GM12878 (cell line): ENCODE measurements at regions not wholly inside any gene's neighbourhood (a gene's known extent, or its start where the extent isn't known, plus 50 kb on each side); places are given as distances from the start of the nearest gene placed in this dataset.

Experiments
- ATAC-seq: fragments of 200-7000 bp; cut with Tn5 transposase; 3 replicates; pipeline ENCODE4 v1.9.1; 2020; ENCODE audit warnings: mild to moderate bottlenecking, moderate library complexity
- BruUV-seq: library from RNA; stranded (reverse); fragments of 400-500 nt; replicated peaks from 2 replicates; lab custom pipeline; 2021; lab: Mats Ljungman, UMichigan
- CTCF ChIA-PET: fragments of 300-600 bp; sonication (Branson Sonifier 250); formaldehyde crosslinking; extraction: SDS; loops from one replicate; lab custom pipeline; 2021; ENCODE audit warnings: inconsistent platforms; lab: Yijun Ruan, JAX
- POLR2A ChIA-PET: fragments of 350-600 bp; formaldehyde crosslinking; extraction: SDS; loops from one replicate; lab custom pipeline; 2021; ENCODE audit warnings: inconsistent platforms; lab: Charles Lee
- RAD21 ChIA-PET: fragments of 300-600 bp; sonication (Branson Sonifier 250); formaldehyde crosslinking; loops from one replicate; lab custom pipeline; 2023; ENCODE audit warnings: antibody characterized with exemption; ENCODE audit not compliant: unreplicated experiment; lab: Charles Lee
- SMC1A ChIA-PET: fragments of 300-600 bp; sonication (Branson Sonifier 250); formaldehyde crosslinking; loops from one replicate; lab custom pipeline; 2023; ENCODE audit not compliant: unreplicated experiment, uncharacterized antibody; lab: Charles Lee
- DNase-seq: peaks from one replicate; pipeline ENCODE4 v3.0.0-alpha.2; 2011; ENCODE audit warnings: low read depth, low spot score
- FAIRE-seq: peaks from 3 replicates; lab custom pipeline; 2011; peaks lifted over from hg19 to GRCh38; lab: Jason Lieb, UNC
- H2AFZ ChIP-seq: 2 replicates; pipeline ENCODE4 v1.6.0; 2011; ENCODE audit warnings: low read depth, low read length, control low read depth; ENCODE audit not compliant: control insufficient read depth
- H3K27ac ChIP-seq: 2 replicates; pipeline ENCODE4 v1.5.1; 2011; ENCODE audit warnings: control low read depth; ENCODE audit not compliant: control insufficient read depth, insufficient read depth
- H3K27me3 ChIP-seq, 2 experiments: replicated peaks in 1 of 2; 2 replicates each; pipeline versions ENCODE4 v1.6.0 to v1.6.1; 2011; ENCODE audit warnings: low read length in 1 of 2; ENCODE audit not compliant: control insufficient read depth in 2 of 2, insufficient read depth in 2 of 2
- H3K36me3 ChIP-seq, 2 experiments: 2 replicates each; pipeline ENCODE4 v1.5.1; 2011; ENCODE audit warnings: low read length in 1 of 2; ENCODE audit not compliant: control insufficient read depth in 2 of 2, insufficient read depth in 2 of 2
- H3K4me1 ChIP-seq: 2 replicates; pipeline ENCODE4 v1.6.1; 2011; ENCODE audit warnings: mild to moderate bottlenecking, low read length, moderate library complexity, mixed read lengths; ENCODE audit not compliant: control insufficient read depth, insufficient read depth
- H3K4me2 ChIP-seq: 2 replicates; pipeline ENCODE4 v1.6.0; 2011; ENCODE audit warnings: control low read depth; ENCODE audit not compliant: control insufficient read depth, insufficient read depth
- H3K4me3 ChIP-seq: fragments of 200-600 bp; sonication (generic); 2 replicates; pipeline ENCODE4 v1.5.1; 2016
- H3K79me2 ChIP-seq: 2 replicates; pipeline ENCODE4 v1.6.0; 2011; ENCODE audit warnings: low read length; ENCODE audit not compliant: control insufficient read depth, insufficient read depth
- H3K9ac ChIP-seq: 2 replicates; pipeline ENCODE4 v1.8.0; 2011; ENCODE audit warnings: low read length, control low read depth, mixed read lengths; ENCODE audit not compliant: control insufficient read depth, insufficient read depth
- H3K9me3 ChIP-seq: replicated peaks from 3 replicates; pipeline ENCODE4 v1.5.1; 2011; ENCODE audit warnings: mild to moderate bottlenecking, low read length; ENCODE audit not compliant: control insufficient read depth, insufficient read depth
- H4K20me1 ChIP-seq: 2 replicates; pipeline ENCODE4 v1.6.0; 2011; ENCODE audit not compliant: control insufficient read depth, insufficient read depth
- ASH2L ChIP-seq: fragments of 300-600, 200-600 bp; sonication (generic); IDR thresholded peaks from 2 replicates; pipeline ENCODE4 v1.6.1; 2017; ENCODE audit warnings: low read depth, mild to moderate bottlenecking, borderline replicate concordance
- ATF7 ChIP-seq: fragments of 450-650 bp; IDR thresholded peaks from 2 replicates; pipeline ENCODE4 v1.6.1; 2016; ENCODE audit warnings: low read depth, mild to moderate bottlenecking
- CTCF ChIP-seq, 3 experiments: IDR thresholded peaks in 2 of 3; conservative IDR thresholded peaks in 1 of 3; 2 replicates each; pipeline ENCODE4 v1.5.1; 2011; ENCODE audit warnings: low read depth in 3 of 3, low read length in 3 of 3, mild to moderate bottlenecking in 3 of 3, control low read depth in 2 of 3, moderate library complexity in 2 of 3, inconsistent platforms in 1 of 3, mixed read lengths in 1 of 3; ENCODE audit not compliant: control insufficient read depth in 2 of 3, insufficient read depth in 1 of 3; ENCODE audit errors: extremely low read depth in 1 of 3
- JUNB ChIP-seq: IDR thresholded peaks from 2 replicates; pipeline ENCODE4 v1.6.1; 2016; ENCODE audit warnings: antibody characterized with exemption, mild to moderate bottlenecking
- NR2C2 ChIP-seq: IDR thresholded peaks from 2 replicates; pipeline ENCODE4 v1.6.1; 2011; ENCODE audit warnings: borderline replicate concordance, low read depth; ENCODE audit not compliant: control insufficient read depth, insufficient read length
- NR2F1 ChIP-seq: fragments of 450-650 bp; conservative IDR thresholded peaks from 2 replicates; pipeline ENCODE4 v1.6.1; 2017; ENCODE audit warnings: mild to moderate bottlenecking
- PML ChIP-seq: IDR thresholded peaks from 2 replicates; pipeline ENCODE4 v1.6.1; 2012; ENCODE audit warnings: low read length, inconsistent platforms
- POLR2AphosphoS2 ChIP-seq: IDR thresholded peaks from 2 replicates; pipeline ENCODE4 v1.6.1; 2011; ENCODE audit warnings: low read depth, mild to moderate bottlenecking, low read length, improper control_type of control experiment, moderate library complexity
- RAD21 ChIP-seq: IDR thresholded peaks from 2 replicates; pipeline ENCODE4 v1.6.1; 2011; ENCODE audit warnings: mild to moderate bottlenecking, low read depth, low read length, moderate library complexity; ENCODE audit not compliant: insufficient read depth
- RBBP5 ChIP-seq: fragments of 200-600 bp; sonication (generic); conservative IDR thresholded peaks from 2 replicates; pipeline ENCODE4 v1.6.1; 2016
- RELA ChIP-seq: fragments of 450-650 bp; IDR thresholded peaks from 2 replicates; pipeline ENCODE4 v1.8.0; 2014; ENCODE audit warnings: borderline replicate concordance; ENCODE audit not compliant: partially characterized antibody
- SMAD1 ChIP-seq: fragments of 450-650 bp; IDR thresholded peaks from 2 replicates; pipeline ENCODE4 v1.6.1; 2018; ENCODE audit warnings: mild to moderate bottlenecking, low read depth; ENCODE audit not compliant: partially characterized antibody
- SUPT20H ChIP-seq: IDR thresholded peaks from 2 replicates; pipeline ENCODE4 v1.6.1; 2011; ENCODE audit warnings: low read depth, mild to moderate bottlenecking, low read length, moderate library complexity, borderline replicate concordance; ENCODE audit not compliant: control insufficient read depth
- TAF1 ChIP-seq: IDR thresholded peaks from 2 replicates; pipeline ENCODE4 v1.6.1; 2011; ENCODE audit warnings: mild to moderate bottlenecking, low read depth, low read length, borderline replicate concordance
- TCF12 ChIP-seq: IDR thresholded peaks from 2 replicates; pipeline ENCODE4 v1.6.1; 2011; ENCODE audit warnings: low read depth, mild to moderate bottlenecking, low read length
- ZSCAN29 ChIP-seq: fragments of 450-650 bp; IDR thresholded peaks from 2 replicates; pipeline ENCODE4 v1.6.1; 2017; ENCODE audit warnings: mild to moderate bottlenecking, moderate library complexity
- WGBS: methylation state at CpG from one replicate; pipeline ENCODE4 v1.1.6; 2016; ENCODE audit warnings: low lambda C conversion rate; ENCODE audit not compliant: insufficient replicate concordance, insufficient coverage; ENCODE audit errors: missing lambda C conversion rate; 5-methylcytosine and 5-hydroxymethylcytosine counted together
- in situ Hi-C: fragments of 300-500 bp; cut with MboI; formaldehyde crosslinking; loops from 9 replicates; pipeline ENCODE4 v1.14.3; 2018; ENCODE audit warnings: mixed read lengths
- intact Hi-C: fragments of 100-400 bp; cut with micrococcal nuclease; formaldehyde crosslinking; loops from one replicate; pipeline ENCODE4 v1.14.2; 2022; ENCODE audit not compliant: unreplicated experiment
- TF ChIP-seq, protein P1 (sequence below): IDR thresholded peaks from 2 replicates; pipeline ENCODE4 v1.6.1; 2012; ENCODE audit warnings: low read depth, low read length, improper control_type of control experiment
- TF ChIP-seq, protein P2 (sequence below): fragments of 450-650 bp; formaldehyde crosslinking; IDR thresholded peaks from 2 replicates; pipeline ENCODE4 v1.4.0; 2020; ENCODE audit warnings: mild to moderate bottlenecking, moderate library complexity

DNA sequence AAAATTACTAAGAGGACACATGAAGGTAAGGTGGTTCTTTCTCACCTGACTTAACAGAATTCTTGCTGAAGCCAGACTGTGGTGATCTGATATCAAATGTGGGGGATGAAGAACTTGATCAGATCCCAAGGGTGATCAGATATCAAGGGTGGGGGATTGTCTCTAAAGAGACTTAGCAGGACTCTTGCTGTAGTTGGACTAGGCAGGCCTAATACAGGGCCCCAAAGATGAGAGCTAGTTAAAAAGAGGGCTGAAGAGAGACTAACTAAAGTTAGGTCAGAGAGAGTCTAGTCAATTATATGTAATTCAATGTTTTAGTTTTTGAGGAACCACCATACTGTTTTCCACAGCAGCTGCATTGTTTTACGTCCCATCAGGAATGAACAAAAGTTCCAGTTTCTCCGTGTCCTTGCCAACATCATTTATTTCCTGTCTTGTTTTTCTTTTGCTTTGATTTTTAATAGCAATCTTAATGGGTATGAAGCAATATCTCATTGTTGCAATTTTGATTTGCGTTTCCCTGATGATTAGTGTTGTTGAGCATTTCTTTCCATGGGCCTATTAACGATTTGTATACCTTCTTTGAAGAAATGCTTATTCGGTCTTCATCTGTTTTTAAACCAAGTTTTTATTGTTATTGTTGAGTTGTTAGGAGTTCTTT, 77.6 kb upstream of the ALDH1A1 start:
- ChIA-PET SMC1A (interaction anchor here (0.6 to 1.0 kb wide), 2 partner anchors 10 to 1054 kb away, joined by 3 read pairs; no protein-coding TSS in a partner anchor), CTCF (no interaction called here), RAD21 (no interaction called here), POLR2A (no interaction called here)
- H3K4me2 ChIP-seq, result no peak overlapping the region
- BruUV-seq, result no TSS peak
- no peaks in the 10 kb centered on the region for H3K79me2 ChIP-seq
- H3K9me3 ChIP-seq, result no peaks in the 10 kb centered on the region
- H3K27ac ChIP-seq, result no peak overlapping the region
- no peaks in the 10 kb centered on the region for H3K36me3 ChIP-seq
- intact Hi-C loops, result loop anchor here (10.0 kb wide), 1 partner anchor 154 kb away; no protein-coding TSS in a partner anchor
- H2AFZ ChIP-seq, result no peak overlapping the region
- ATAC-seq (no peak), DNase-seq (no peak), FAIRE-seq (no peak)
- no peak overlapping the region for H3K4me3 ChIP-seq
- in situ Hi-C loops, result no loop called here
- no peaks in the 10 kb centered on the region for H4K20me1 ChIP-seq
- WGBS, result 91% methylated on average over 5 of the region's 5 CpGs
- no peaks in the 10 kb centered on the region for H3K4me1 ChIP-seq
- no peaks in the 10 kb centered on the region for H3K27me3 ChIP-seq
- H3K9ac ChIP-seq, result no peak overlapping the region
- TF ChIP-seq SUPT20H (no peak), RBBP5 (no peak), RELA (no peak), NR2F1 (no peak), RAD21 (no peak), POLR2AphosphoS2 (no peak), ZSCAN29 (no peak), CTCF (IDR thresholded peaks at IDR 0.05 in 2 of 3, conservative IDR thresholded peaks at IDR 0.05 in 1 of 3; ENCODE audit: control insufficient read depth in 2 of 3, extremely low read depth in 1 of 3, insufficient read depth in 1 of 3, low read depth in 3 of 3, low read length in 3 of 3) (no peak), TCF12 (no peak), NR2C2 (no peak), ATF7 (no peak), JUNB (no peak), PML (no peak), TAF1 (no peak), ASH2L (no peak), SMAD1 (no peak)
- TF ChIP-seq, protein P1, sequence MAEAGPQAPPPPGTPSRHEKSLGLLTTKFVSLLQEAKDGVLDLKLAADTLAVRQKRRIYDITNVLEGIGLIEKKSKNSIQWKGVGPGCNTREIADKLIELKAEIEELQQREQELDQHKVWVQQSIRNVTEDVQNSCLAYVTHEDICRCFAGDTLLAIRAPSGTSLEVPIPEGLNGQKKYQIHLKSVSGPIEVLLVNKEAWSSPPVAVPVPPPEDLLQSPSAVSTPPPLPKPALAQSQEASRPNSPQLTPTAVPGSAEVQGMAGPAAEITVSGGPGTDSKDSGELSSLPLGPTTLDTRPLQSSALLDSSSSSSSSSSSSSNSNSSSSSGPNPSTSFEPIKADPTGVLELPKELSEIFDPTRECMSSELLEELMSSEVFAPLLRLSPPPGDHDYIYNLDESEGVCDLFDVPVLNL, result no peak
- TF ChIP-seq, protein P2, sequence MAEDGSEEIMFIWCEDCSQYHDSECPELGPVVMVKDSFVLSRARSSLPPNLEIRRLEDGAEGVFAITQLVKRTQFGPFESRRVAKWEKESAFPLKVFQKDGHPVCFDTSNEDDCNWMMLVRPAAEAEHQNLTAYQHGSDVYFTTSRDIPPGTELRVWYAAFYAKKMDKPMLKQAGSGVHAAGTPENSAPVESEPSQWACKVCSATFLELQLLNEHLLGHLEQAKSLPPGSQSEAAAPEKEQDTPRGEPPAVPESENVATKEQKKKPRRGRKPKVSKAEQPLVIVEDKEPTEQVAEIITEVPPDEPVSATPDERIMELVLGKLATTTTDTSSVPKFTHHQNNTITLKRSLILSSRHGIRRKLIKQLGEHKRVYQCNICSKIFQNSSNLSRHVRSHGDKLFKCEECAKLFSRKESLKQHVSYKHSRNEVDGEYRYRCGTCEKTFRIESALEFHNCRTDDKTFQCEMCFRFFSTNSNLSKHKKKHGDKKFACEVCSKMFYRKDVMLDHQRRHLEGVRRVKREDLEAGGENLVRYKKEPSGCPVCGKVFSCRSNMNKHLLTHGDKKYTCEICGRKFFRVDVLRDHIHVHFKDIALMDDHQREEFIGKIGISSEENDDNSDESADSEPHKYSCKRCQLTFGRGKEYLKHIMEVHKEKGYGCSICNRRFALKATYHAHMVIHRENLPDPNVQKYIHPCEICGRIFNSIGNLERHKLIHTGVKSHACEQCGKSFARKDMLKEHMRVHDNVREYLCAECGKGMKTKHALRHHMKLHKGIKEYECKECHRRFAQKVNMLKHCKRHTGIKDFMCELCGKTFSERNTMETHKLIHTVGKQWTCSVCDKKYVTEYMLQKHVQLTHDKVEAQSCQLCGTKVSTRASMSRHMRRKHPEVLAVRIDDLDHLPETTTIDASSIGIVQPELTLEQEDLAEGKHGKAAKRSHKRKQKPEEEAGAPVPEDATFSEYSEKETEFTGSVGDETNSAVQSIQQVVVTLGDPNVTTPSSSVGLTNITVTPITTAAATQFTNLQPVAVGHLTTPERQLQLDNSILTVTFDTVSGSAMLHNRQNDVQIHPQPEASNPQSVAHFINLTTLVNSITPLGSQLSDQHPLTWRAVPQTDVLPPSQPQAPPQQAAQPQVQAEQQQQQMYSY (CRISPR knock-in tag), result no peak
